ENCODE measurements at regions not wholly inside any gene's neighbourhood (a gene's known extent, or its start where the extent isn't known, plus 50 kb on each side); places are given as distances from the start of the nearest gene placed in this dataset.

- no peaks in the 10 kb centered on the region for H3K36me3 ChIP-seq (ENCODE audit: low read depth, missing control alignments)
- no peak overlapping the region for H3K4me3 ChIP-seq
- TF ChIP-seq POLR2A (IDR thresholded peaks at IDR 0.05): no peak
- no peak for TF ChIP-seq CTCF (IDR thresholded peaks at IDR 0.05)
- no peak overlapping the region for H3K27ac ChIP-seq
- DNase-seq: no peak
- no peaks in the 10 kb centered on the region for H3K9me3 ChIP-seq
- H3K4me1 ChIP-seq: no peaks in the 10 kb centered on the region
- H3K27me3 ChIP-seq: no peaks in the 10 kb centered on the region
- intact Hi-C loops (cut with DNase I; ENCODE audit: low total_unique reads): no loop called here
- WGBS, 2 donors: 85 to 88% methylated on average over 4 of the region's 4 CpGs
Measured at GRCh38 chr13:105929505-105929904, 606.0 kb downstream of the EFNB2 start.

GRCh38 chr13:105928901-105929300, 606.6 kb downstream of the EFNB2 start:
- WGBS, 2 donors: 92% methylated on average over 4 of the region's 4 CpGs
- intact Hi-C loops (cut with DNase I; ENCODE audit: low total_unique reads): no loop called here
- H3K4me3 ChIP-seq: no peak overlapping the region
- DNase-seq: no peak
- no peak overlapping the region for H3K27ac ChIP-seq
- H3K4me1 ChIP-seq: no peaks in the 10 kb centered on the region
- TF ChIP-seq CTCF (IDR thresholded peaks at IDR 0.05) (no peak), POLR2A (IDR thresholded peaks at IDR 0.05) (no peak)
- no peaks in the 10 kb centered on the region for H3K27me3 ChIP-seq
- H3K9me3 ChIP-seq: no peaks in the 10 kb centered on the region
- H3K36me3 ChIP-seq (ENCODE audit: low read depth, missing control alignments): no peaks in the 10 kb centered on the region

- no peaks in the 10 kb centered on the region for H3K27me3 ChIP-seq
- no peak overlapping the region for H3K4me3 ChIP-seq
- 61 to 90% methylated on average over 1 of the region's 1 CpG for WGBS, 2 donors
- intact Hi-C loops (cut with DNase I; ENCODE audit: low total_unique reads): no loop called here
- TF ChIP-seq POLR2A (IDR thresholded peaks at IDR 0.05) (no peak), CTCF (IDR thresholded peaks at IDR 0.05) (no peak)
- H3K9me3 ChIP-seq: no peaks in the 10 kb centered on the region
- no peaks in the 10 kb centered on the region for H3K36me3 ChIP-seq (ENCODE audit: low read depth, missing control alignments)
- DNase-seq: no peak
- no peaks in the 10 kb centered on the region for H3K4me1 ChIP-seq
- no peak overlapping the region for H3K27ac ChIP-seq
Measured at GRCh38 chr13:105928048-105928447, 607.4 kb downstream of the EFNB2 start.

GRCh38 chr13:105925496-105925895, 610.0 kb downstream of the EFNB2 start:
- Histone ChIP-seq H3K36me3 (ENCODE audit: low read depth, missing control alignments) (no peaks in the 10 kb centered on the region), H3K27ac (no peak overlapping the region), H3K4me1 (no peaks in the 10 kb centered on the region), H3K27me3 (no peaks in the 10 kb centered on the region), H3K4me3 (no peak overlapping the region), H3K9me3 (no peaks in the 10 kb centered on the region)
- TF ChIP-seq CTCF (IDR thresholded peaks at IDR 0.05): no peak
- no peak for TF ChIP-seq POLR2A (IDR thresholded peaks at IDR 0.05)
- no peak for DNase-seq
- intact Hi-C loops (cut with DNase I; ENCODE audit: low total_unique reads): no loop called here
- 83 to 94% methylated on average over 2 of the region's 2 CpGs for WGBS, 2 donors

GRCh38 chr13:105921711-105922110, 613.8 kb downstream of the EFNB2 start:
- no peak overlapping the region for H3K27ac ChIP-seq
- TF ChIP-seq POLR2A (IDR thresholded peaks at IDR 0.05): no peak
- TF ChIP-seq CTCF (IDR thresholded peaks at IDR 0.05): no peak
- intact Hi-C loops (cut with DNase I; ENCODE audit: low total_unique reads): no loop called here
- no peaks in the 10 kb centered on the region for H3K36me3 ChIP-seq (ENCODE audit: low read depth, missing control alignments)
- WGBS, 2 donors: 60 to 67% methylated on average over 3 of the region's 3 CpGs
- H3K4me1 ChIP-seq: no peaks in the 10 kb centered on the region
- no peak for DNase-seq
- H3K27me3 ChIP-seq: no peaks in the 10 kb centered on the region
- H3K9me3 ChIP-seq: no peaks in the 10 kb centered on the region
- H3K4me3 ChIP-seq: no peak overlapping the region
